Inflammatory macrophage treated with lipopolysaccharide for 1 hour (primary cell): ENCODE measurements at regions not wholly inside any gene's neighbourhood (a gene's known extent, or its start where the extent isn't known, plus 50 kb on each side); places are given as distances from the start of the nearest gene placed in this dataset.
"Not testable (repeated sequence)": the region's sequence is repeated elsewhere in the genome, so short reads cannot be mapped to it uniquely, and the experiment has no call there.

Source experiments
- DNase-seq, 2 donors: peaks; one replicate each; pipeline ENCODE4 v3.0.0-alpha.2; 2020 to 2022

GRCh38 chr4:164531336-164531735 is 222.6 kb upstream of the SMIM31 start:
- DNase-seq: no peak

GRCh38 chr4:164536814-164537213 is 217.1 kb upstream of the SMIM31 start:
- DNase-seq: no peak

- DNase-seq: no peak
These were observed 215.8 kb upstream of the SMIM31 start for GRCh38 chr4:164538097-164538496.

GRCh38 chr4:164540987-164541386 is 212.9 kb upstream of the SMIM31 start:
- no peak for DNase-seq

GRCh38 chr4:164542431-164542830 is 211.5 kb upstream of the SMIM31 start:
- no peak for DNase-seq

- DNase-seq: no peak
These were observed 202.8 kb upstream of the SMIM31 start for GRCh38 chr4:164550989-164551712.

GRCh38 chr4:164551713-164552040 is 202.3 kb upstream of the SMIM31 start:
- no peak for DNase-seq

GRCh38 chr4:164571593-164572390 is 182.1 kb upstream of the SMIM31 start:
- DNase-seq: no peak

- DNase-seq: no peak
These were observed 181.1 kb upstream of the SMIM31 start for GRCh38 chr4:164572877-164573279.

- DNase-seq: no peak
These were observed 178.1 kb upstream of the SMIM31 start for GRCh38 chr4:164575861-164576260.

- DNase-seq: no peak
These were observed 174.5 kb upstream of the SMIM31 start for GRCh38 chr4:164579270-164579942.

- DNase-seq: no peak
These were observed 162.3 kb upstream of the SMIM31 start for GRCh38 chr4:164591666-164592065.

- DNase-seq: no peak
These were observed 158.2 kb upstream of the SMIM31 start for GRCh38 chr4:164595751-164596150.

- no peak for DNase-seq
These were observed 157.5 kb upstream of the SMIM31 start for GRCh38 chr4:164596318-164596878.

- no peak for DNase-seq
These were observed 157.0 kb upstream of the SMIM31 start for GRCh38 chr4:164596927-164597326.

- no peak for DNase-seq
These were observed 152.3 kb upstream of the SMIM31 start for GRCh38 chr4:164601653-164602052.

- not testable (repeated sequence) for DNase-seq
These were observed 148.1 kb upstream of the SMIM31 start for GRCh38 chr4:164605791-164606190.

- DNase-seq: no peak
These were observed 147.5 kb upstream of the SMIM31 start for GRCh38 chr4:164606478-164606877.

GRCh38 chr4:164613256-164613655 is 140.7 kb upstream of the SMIM31 start:
- DNase-seq: no peak

- no peak for DNase-seq
These were observed 140.1 kb upstream of the SMIM31 start for GRCh38 chr4:164613792-164614191.

GRCh38 chr4:164614329-164614728 is 139.6 kb upstream of the SMIM31 start:
- no peak for DNase-seq

GRCh38 chr4:164614999-164615398 is 138.9 kb upstream of the SMIM31 start:
- no peak for DNase-seq

- DNase-seq: no peak
These were observed 138.0 kb upstream of the SMIM31 start for GRCh38 chr4:164615964-164616363.

- DNase-seq: no peak
These were observed 137.0 kb upstream of the SMIM31 start for GRCh38 chr4:164616961-164617360.
